Endodermal cell (in vitro differentiated cells): ENCODE measurements at regions not wholly inside any gene's neighbourhood (a gene's known extent, or its start where the extent isn't known, plus 50 kb on each side); places are given as distances from the start of the nearest gene placed in this dataset.
"Not testable (repeated sequence)": the region's sequence is repeated elsewhere in the genome, so short reads cannot be mapped to it uniquely, and the experiment has no call there.

Experiments
- DNase-seq: peaks from one replicate; pipeline ENCODE4 v3.0.0-alpha.2; 2017
- H3K27ac ChIP-seq: 2 replicates; pipeline ENCODE4 v1.5.1; 2013; ENCODE audit warnings: mild to moderate bottlenecking, low read depth, low read length, moderate library complexity
- H3K27me3 ChIP-seq: 2 replicates; pipeline ENCODE4 v1.6.1; 2013; ENCODE audit warnings: mild to moderate bottlenecking, low read length, moderate library complexity; ENCODE audit not compliant: insufficient read depth, control insufficient read depth, poor library complexity, severe bottlenecking
- H3K36me3 ChIP-seq: 2 replicates; pipeline ENCODE4 v1.7.0; 2013; ENCODE audit warnings: mild to moderate bottlenecking, low read length, moderate library complexity; ENCODE audit not compliant: control insufficient read depth, insufficient read depth
- H3K4me1 ChIP-seq: one replicate; pipeline ENCODE4 v1.7.0; 2013; ENCODE audit warnings: low read length; ENCODE audit not compliant: control insufficient read depth, insufficient read depth
- H3K4me3 ChIP-seq: 2 replicates; pipeline ENCODE4 v1.5.1; 2013; ENCODE audit warnings: mild to moderate bottlenecking, low read length, moderate library complexity
- H3K9ac ChIP-seq: 2 replicates; pipeline ENCODE4 v1.6.1; 2013; ENCODE audit warnings: mild to moderate bottlenecking, low read length, moderate library complexity; ENCODE audit not compliant: poor library complexity, severe bottlenecking; ENCODE audit errors: extremely low read depth
- H3K9me3 ChIP-seq: 2 replicates; pipeline ENCODE4 v1.6.1; 2013; ENCODE audit warnings: mild to moderate bottlenecking, low read length, moderate library complexity; ENCODE audit not compliant: control insufficient read depth
- H3K27ac Mint-ChIP-seq: 2 replicates; pipeline ENCODE4 v1.8.0; 2020; ENCODE audit warnings: mixed read lengths
- H3K27me3 Mint-ChIP-seq: 2 replicates; pipeline ENCODE4 v1.8.0; 2021; ENCODE audit warnings: mild to moderate bottlenecking, mixed read lengths; ENCODE audit not compliant: insufficient read depth
- H3K36me3 Mint-ChIP-seq: 2 replicates; pipeline ENCODE4 v1.8.0; 2020; ENCODE audit warnings: low read depth, mixed read lengths
- H3K4me1 Mint-ChIP-seq: 2 replicates; pipeline ENCODE4 v1.8.0; 2020; ENCODE audit warnings: mixed read lengths
- H3K4me3 Mint-ChIP-seq: 2 replicates; pipeline ENCODE4 v1.8.0; 2020; ENCODE audit warnings: mild to moderate bottlenecking, moderate library complexity, mixed read lengths
- H3K9me3 Mint-ChIP-seq: 2 replicates; pipeline ENCODE4 v1.8.0; 2020; ENCODE audit warnings: mild to moderate bottlenecking, mixed read lengths
- CTCF ChIP-seq: fragments of 200-600 bp; sonication (generic); conservative IDR thresholded peaks from 2 replicates; pipeline ENCODE4 v1.5.0; 2021; ENCODE audit warnings: antibody characterized with exemption, mild to moderate bottlenecking
- WGBS, 2 experiments: methylation state at CpG; one replicate each; pipeline versions ENCODE4 v1.1.5 to v1.1.7; 2013; ENCODE audit warnings: missing lambda C conversion rate in 2 of 2, mixed read lengths in 1 of 2; ENCODE audit not compliant: insufficient coverage in 1 of 2, insufficient read length in 1 of 2; 5-methylcytosine and 5-hydroxymethylcytosine counted together

- DNase-seq = no peak
- H3K4me3 ChIP-seq = no peak overlapping the region
- no peak overlapping the region for H3K4me3 Mint-ChIP-seq
- no peak overlapping the region for H3K9ac ChIP-seq
- H3K36me3 ChIP-seq = no peaks in the 10 kb centered on the region
- no peak for TF ChIP-seq CTCF
- 50 to 67% methylated on average over 3 to 4 of the region's 4 CpGs for WGBS, 2 experiments
- no peak overlapping the region for H3K27ac ChIP-seq
- H3K4me1 ChIP-seq = no peaks in the 10 kb centered on the region
- H3K27me3 ChIP-seq = no peaks in the 10 kb centered on the region
- H3K27ac Mint-ChIP-seq = no peak overlapping the region
- peaks cover 15% of the 10 kb centered on the region for H3K9me3 Mint-ChIP-seq
- no peaks in the 10 kb centered on the region for H3K9me3 ChIP-seq
- H3K4me1 Mint-ChIP-seq = no peaks in the 10 kb centered on the region
- H3K27me3 Mint-ChIP-seq = peaks cover 4% of the 10 kb centered on the region
- H3K36me3 Mint-ChIP-seq = no peaks in the 10 kb centered on the region
Observed at GRCh38 chr21:32965129-32965680, 60.5 kb upstream of the OLIG2 start.

DNA sequence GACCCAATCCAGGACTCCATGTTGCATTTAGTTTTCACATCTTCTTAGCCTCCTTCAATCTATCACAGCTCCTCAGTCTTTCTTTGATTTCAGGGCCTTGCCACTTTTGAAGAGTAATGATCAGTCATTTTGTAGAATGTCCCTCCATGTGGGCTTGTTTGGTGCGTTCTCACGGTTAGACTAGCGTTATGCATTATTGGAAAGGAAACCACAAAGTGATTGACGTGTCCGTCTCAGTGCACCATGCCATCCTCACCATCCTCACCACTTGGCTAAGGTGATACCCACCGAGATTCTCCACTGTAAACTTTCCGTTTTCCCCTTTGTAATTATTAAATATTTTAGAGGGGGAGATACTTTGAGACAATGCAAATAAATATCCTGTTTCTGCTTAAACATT lies 59.6 kb upstream of the OLIG2 start:
- no peak overlapping the region for H3K4me3 ChIP-seq
- Mint-ChIP-seq H3K27ac (no peak overlapping the region), H3K27me3 (peaks cover 4% of the 10 kb centered on the region), H3K9me3 (peaks cover 15% of the 10 kb centered on the region), H3K4me3 (no peak overlapping the region), H3K4me1 (no peaks in the 10 kb centered on the region), H3K36me3 (no peaks in the 10 kb centered on the region)
- no peaks in the 10 kb centered on the region for H3K4me1 ChIP-seq
- TF ChIP-seq CTCF = no peak
- WGBS, 2 experiments = 85 to 93% methylated on average over 5 to 6 of the region's 7 CpGs
- H3K9me3 ChIP-seq = no peaks in the 10 kb centered on the region
- DNase-seq = no peak
- H3K36me3 ChIP-seq = no peaks in the 10 kb centered on the region
- H3K9ac ChIP-seq = no peak overlapping the region
- H3K27me3 ChIP-seq = no peaks in the 10 kb centered on the region
- no peak overlapping the region for H3K27ac ChIP-seq

- H3K9me3 Mint-ChIP-seq = peaks cover 15% of the 10 kb centered on the region
- not testable (repeated sequence) for H3K27me3 Mint-ChIP-seq, H3K4me3 ChIP-seq, H3K4me1 Mint-ChIP-seq, H3K27ac Mint-ChIP-seq, H3K4me1 ChIP-seq, DNase-seq, H3K9me3 ChIP-seq, H3K9ac ChIP-seq, H3K4me3 Mint-ChIP-seq, H3K27ac ChIP-seq, H3K27me3 ChIP-seq, H3K36me3 Mint-ChIP-seq, H3K36me3 ChIP-seq
- WGBS, 2 experiments = 62 to 70% methylated on average over 4 to 8 of the region's 8 CpGs
Observed at GRCh38 chr21:32968103-32968502, 57.6 kb upstream of the OLIG2 start.

- WGBS, 2 experiments = 80 to 90% methylated on average over 2 of the region's 2 CpGs
- no peak overlapping the region for H3K27ac Mint-ChIP-seq
Observed at GRCh38 chr21:32974653-32975052, 51.1 kb upstream of the OLIG2 start.

More at GRCh38 chr21:32974653-32975052, 51.1 kb upstream of the OLIG2 start:
- Histone ChIP-seq H3K9ac (no peak overlapping the region), H3K4me1 (no peaks in the 10 kb centered on the region), H3K36me3 (no peaks in the 10 kb centered on the region), H3K27me3 (no peaks in the 10 kb centered on the region), H3K4me3 (no peak overlapping the region), H3K9me3 (no peaks in the 10 kb centered on the region), H3K27ac (no peak overlapping the region)
- no peak overlapping the region for H3K4me3 Mint-ChIP-seq
- H3K4me1 Mint-ChIP-seq = no peaks in the 10 kb centered on the region
- TF ChIP-seq CTCF = no peak
- peaks cover 2% of the 10 kb centered on the region for H3K27me3 Mint-ChIP-seq
- H3K9me3 Mint-ChIP-seq = peaks cover 1% of the 10 kb centered on the region
- H3K36me3 Mint-ChIP-seq = no peaks in the 10 kb centered on the region
- DNase-seq = no peak
